CD4-positive, alpha-beta T cell treated with Interleukin-1 beta for 1 hour (primary cell): ENCODE measurements at regions not wholly inside any gene's neighbourhood (a gene's known extent, or its start where the extent isn't known, plus 50 kb on each side); places are given as distances from the start of the nearest gene placed in this dataset.

Source experiments
- DNase-seq, 2 donors: peaks; one replicate each; pipeline ENCODE4 v3.0.0-alpha.2; 2020 to 2022

GRCh38 chr12:91835693-91836092, 310.0 kb downstream of the BTG1 start:
- no peak for DNase-seq

- no peak for DNase-seq
Observed at GRCh38 chr12:91833780-91834359, 311.8 kb downstream of the BTG1 start.

- no peak for DNase-seq
Observed at GRCh38 chr12:91825999-91826398, 319.6 kb downstream of the BTG1 start.

GRCh38 chr12:91824991-91825390, 320.7 kb downstream of the BTG1 start:
- no peak for DNase-seq

- DNase-seq, result no peak
Observed at GRCh38 chr12:91819132-91819447, 326.6 kb downstream of the BTG1 start.

- DNase-seq, result no peak
Observed at GRCh38 chr12:91818227-91819131, 327.2 kb downstream of the BTG1 start.

- DNase-seq, result no peak
Observed at GRCh38 chr12:91817517-91817916, 328.1 kb downstream of the BTG1 start.

GRCh38 chr12:91813701-91814100, 331.9 kb downstream of the BTG1 start:
- no peak for DNase-seq

GRCh38 chr12:91811481-91812287, 334.0 kb downstream of the BTG1 start:
- peak; percentile 76 to 81 for DNase-seq

- no peak for DNase-seq
Observed at GRCh38 chr12:91810531-91811451, 334.9 kb downstream of the BTG1 start.

GRCh38 chr12:91810077-91810476, 335.6 kb downstream of the BTG1 start:
- DNase-seq, result no peak

GRCh38 chr12:91805031-91805430, 340.6 kb downstream of the BTG1 start:
- DNase-seq, result no peak

- no peak for DNase-seq
Observed at GRCh38 chr12:91804533-91804932, 341.1 kb downstream of the BTG1 start.

- DNase-seq, result no peak
Observed at GRCh38 chr12:91801048-91801447, 344.6 kb downstream of the BTG1 start.

- no peak for DNase-seq
Observed at GRCh38 chr12:91793676-91794075, 352.0 kb downstream of the BTG1 start.

GRCh38 chr12:91792597-91792996, 353.0 kb downstream of the BTG1 start:
- DNase-seq, result no peak

- no peak for DNase-seq
Observed at GRCh38 chr12:91786499-91787272, 359.0 kb downstream of the BTG1 start.

GRCh38 chr12:91785655-91786498, 359.8 kb downstream of the BTG1 start:
- no peak for DNase-seq

- DNase-seq, result no peak
Observed at GRCh38 chr12:91781114-91781513, 364.5 kb downstream of the BTG1 start.

- peak; percentile 48 to 59 for DNase-seq
Observed at GRCh38 chr12:91778938-91779400, 366.7 kb downstream of the BTG1 start.
